ENCODE measurements at regions not wholly inside any gene's neighbourhood (a gene's known extent, or its start where the extent isn't known, plus 50 kb on each side); places are given as distances from the start of the nearest gene placed in this dataset.

- Histone ChIP-seq H3K9me3 (ENCODE audit: control insufficient read depth, insufficient read depth, low read depth, low read length) (no peaks in the 10 kb centered on the region), H2AFZ (ENCODE audit: low read length) (no peak overlapping the region), H3K4me1 (ENCODE audit: control insufficient read depth, extremely low read depth, insufficient read depth, low read length) (no peaks in the 10 kb centered on the region), H3K4me3 (replicated peaks in 1 of 4; ENCODE audit: control extremely low read depth in 1 of 4, insufficient read depth in 1 of 4, low read depth in 3 of 4, low read length in 4 of 4) (no peak overlapping the region), H3K27ac (ENCODE audit: insufficient read depth, low read length) (no peak overlapping the region), H3K36me3 (ENCODE audit: control insufficient read depth, insufficient read depth, low read length) (no peaks in the 10 kb centered on the region), H3K79me2 (ENCODE audit: control insufficient read depth, insufficient read depth, low read length) (no peaks in the 10 kb centered on the region), H3K4me2 (ENCODE audit: extremely low read depth, insufficient read depth, low read length) (no peak overlapping the region), H3K27me3 (ENCODE audit: control insufficient read depth, insufficient read depth, low read length) (peaks cover 5% of the 10 kb centered on the region), H3K9ac (ENCODE audit: insufficient read depth, low read length) (no peak overlapping the region), H4K20me1 (ENCODE audit: control insufficient read depth, extremely low read depth, insufficient read depth, low read length) (no peaks in the 10 kb centered on the region)
- TF ChIP-seq EZH2 (IDR thresholded peaks at IDR 0.05; ENCODE audit: low read length, missing control alignments) (no peak), CTCF (conservative IDR thresholded peaks at IDR 0.05 in 1 of 2, IDR thresholded peaks at IDR 0.05 in 1 of 2; ENCODE audit: low read depth in 1 of 2, low read length in 2 of 2) (no peak)
- DNase-seq (ENCODE audit: low read depth in 2 of 2), result no peak
Observed at GRCh38 chr11:123264431-123264780, 69.4 kb upstream of the CLMP start.

- peak overlapping the region; percentile 65 for H3K4me2 ChIP-seq (ENCODE audit: extremely low read depth, insufficient read depth, low read length)
- peak; percentile 61 to 71 for DNase-seq (ENCODE audit: low read depth in 2 of 2)
- TF ChIP-seq CTCF (conservative IDR thresholded peaks at IDR 0.05 in 1 of 2, IDR thresholded peaks at IDR 0.05 in 1 of 2; ENCODE audit: low read depth in 1 of 2, low read length in 2 of 2), result peak; percentile 83 to 93
- no peak for TF ChIP-seq EZH2 (IDR thresholded peaks at IDR 0.05; ENCODE audit: low read length, missing control alignments)
Observed at GRCh38 chr11:123261345-123262106, 66.5 kb upstream of the CLMP start.

GRCh38 chr11:123260511-123261211 is 65.6 kb upstream of the CLMP start:
- no peak overlapping the region for H3K4me2 ChIP-seq (ENCODE audit: extremely low read depth, insufficient read depth, low read length)
- no peak overlapping the region for H2AFZ ChIP-seq (ENCODE audit: low read length)
- H3K27ac ChIP-seq (ENCODE audit: insufficient read depth, low read length), result no peak overlapping the region
- no peak for TF ChIP-seq CTCF (conservative IDR thresholded peaks at IDR 0.05 in 1 of 2, IDR thresholded peaks at IDR 0.05 in 1 of 2; ENCODE audit: low read depth in 1 of 2, low read length in 2 of 2)
- no peak for TF ChIP-seq EZH2 (IDR thresholded peaks at IDR 0.05; ENCODE audit: low read length, missing control alignments)
- H3K9me3 ChIP-seq (ENCODE audit: control insufficient read depth, insufficient read depth, low read depth, low read length), result no peaks in the 10 kb centered on the region
- H3K4me1 ChIP-seq (ENCODE audit: control insufficient read depth, extremely low read depth, insufficient read depth, low read length), result no peaks in the 10 kb centered on the region
- H3K9ac ChIP-seq (ENCODE audit: insufficient read depth, low read length), result no peak overlapping the region
- no peaks in the 10 kb centered on the region for H3K36me3 ChIP-seq (ENCODE audit: control insufficient read depth, insufficient read depth, low read length)
- H4K20me1 ChIP-seq (ENCODE audit: control insufficient read depth, extremely low read depth, insufficient read depth, low read length), result no peaks in the 10 kb centered on the region
- H3K4me3 ChIP-seq (replicated peaks in 1 of 4; ENCODE audit: control extremely low read depth in 1 of 4, insufficient read depth in 1 of 4, low read depth in 3 of 4, low read length in 4 of 4), result no peak overlapping the region
- peaks cover 5% of the 10 kb centered on the region for H3K27me3 ChIP-seq (ENCODE audit: control insufficient read depth, insufficient read depth, low read length)
- no peaks in the 10 kb centered on the region for H3K79me2 ChIP-seq (ENCODE audit: control insufficient read depth, insufficient read depth, low read length)
- DNase-seq (ENCODE audit: low read depth in 2 of 2), result no peak

More at GRCh38 chr11:123261345-123262106, 66.5 kb upstream of the CLMP start:
- Histone ChIP-seq H3K36me3 (ENCODE audit: control insufficient read depth, insufficient read depth, low read length) (no peaks in the 10 kb centered on the region), H3K4me1 (ENCODE audit: control insufficient read depth, extremely low read depth, insufficient read depth, low read length) (no peaks in the 10 kb centered on the region), H3K27ac (ENCODE audit: insufficient read depth, low read length) (no peak overlapping the region), H3K9ac (ENCODE audit: insufficient read depth, low read length) (no peak overlapping the region), H3K79me2 (ENCODE audit: control insufficient read depth, insufficient read depth, low read length) (no peaks in the 10 kb centered on the region), H3K9me3 (ENCODE audit: control insufficient read depth, insufficient read depth, low read depth, low read length) (no peaks in the 10 kb centered on the region), H4K20me1 (ENCODE audit: control insufficient read depth, extremely low read depth, insufficient read depth, low read length) (no peaks in the 10 kb centered on the region), H3K4me3 (replicated peaks in 1 of 4; ENCODE audit: control extremely low read depth in 1 of 4, insufficient read depth in 1 of 4, low read depth in 3 of 4, low read length in 4 of 4) (peak overlapping the region in 3 of 4 experiments; percentile 6 to 36 (median 27)), H3K27me3 (ENCODE audit: control insufficient read depth, insufficient read depth, low read length) (peaks cover 5% of the 10 kb centered on the region), H2AFZ (ENCODE audit: low read length) (peak overlapping the region; percentile 52)

Measured in fibroblast of lung (primary cell).